Caco-2 (cell line): ENCODE measurements at regions not wholly inside any gene's neighbourhood (a gene's known extent, or its start where the extent isn't known, plus 50 kb on each side); places are given as distances from the start of the nearest gene placed in this dataset.

ENCODE experiments used
- BruUV-seq: library from RNA; stranded (reverse); fragments of 400-500 nt; replicated peaks from 2 replicates; lab custom pipeline; 2021; lab: Mats Ljungman, UMichigan
- CTCF ChIA-PET: fragments of 300-600 bp; sonication (Branson Sonifier 250); formaldehyde crosslinking; loops from one replicate; lab custom pipeline; 2022; ENCODE audit warnings: antibody characterized with exemption; lab: Charles Lee
- POLR2A ChIA-PET: fragments of 300-600 bp; sonication (Branson Sonifier 250); formaldehyde crosslinking; loops from one replicate; lab custom pipeline; 2022; ENCODE audit warnings: antibody characterized with exemption; lab: Charles Lee
- DNase-seq, 2 experiments: peaks; one replicate each; pipeline versions ENCODE4 v3.0.0 to v3.0.0-alpha.2; 2020 to 2022
- H3K27me3 ChIP-seq: replicated peaks from 2 replicates; pipeline ENCODE4 v1.6.0; 2011; ENCODE audit warnings: low read length; ENCODE audit not compliant: control insufficient read depth, insufficient read depth
- H3K36me3 ChIP-seq: 2 replicates; pipeline ENCODE4 v1.5.1; 2011; ENCODE audit warnings: low read length; ENCODE audit not compliant: control insufficient read depth, insufficient read depth
- H3K4me1 ChIP-seq: fragments of 250-450 bp; sonication (Bioruptor Pico); 2 replicates; pipeline ENCODE4 v1.5.1; 2020; ENCODE audit warnings: mild to moderate bottlenecking
- H3K4me3 ChIP-seq: 2 replicates; pipeline ENCODE4 v1.5.1; 2011; ENCODE audit warnings: low read depth, mild to moderate bottlenecking, control low read depth, low read length
- H3K9me3 ChIP-seq: fragments of 250-450 bp; sonication (Bioruptor Pico); 2 replicates; pipeline ENCODE4 v1.5.1; 2020; ENCODE audit warnings: mild to moderate bottlenecking, moderate library complexity
- H3K27ac Mint-ChIP-seq: one replicate; pipeline ENCODE4 v1.8.0; 2022; ENCODE audit warnings: mixed read lengths; ENCODE audit not compliant: unreplicated experiment
- H3K27me3 Mint-ChIP-seq: one replicate; pipeline ENCODE4 v1.8.0; 2022; ENCODE audit warnings: mixed read lengths; ENCODE audit not compliant: insufficient read depth, unreplicated experiment
- H3K36me3 Mint-ChIP-seq: one replicate; pipeline ENCODE4 v1.8.0; 2022; ENCODE audit warnings: mild to moderate bottlenecking, mixed read lengths; ENCODE audit not compliant: insufficient read depth, unreplicated experiment
- H3K4me1 Mint-ChIP-seq: one replicate; pipeline ENCODE4 v1.8.0; 2022; ENCODE audit warnings: low read depth, mixed read lengths; ENCODE audit not compliant: unreplicated experiment
- H3K4me3 Mint-ChIP-seq: one replicate; pipeline ENCODE4 v1.8.0; 2022; ENCODE audit warnings: mild to moderate bottlenecking, moderate library complexity, mixed read lengths; ENCODE audit not compliant: unreplicated experiment
- H3K9me3 Mint-ChIP-seq: one replicate; pipeline ENCODE4 v1.8.0; 2022; ENCODE audit warnings: mixed read lengths; ENCODE audit not compliant: unreplicated experiment
- CTCF ChIP-seq, 2 experiments: fragments of 200-600 bp in 1 of 2; IDR thresholded peaks; 1 replicate in 1 of 2; 2 replicates in 1 of 2; pipeline versions ENCODE4 v1.5.1 to v1.8.0; 2011 to 2022; ENCODE audit warnings: antibody characterized with exemption in 1 of 2, control low read depth in 1 of 2, inconsistent platforms in 1 of 2, low read depth in 1 of 2, low read length in 1 of 2, mild to moderate bottlenecking in 1 of 2, moderate library complexity in 1 of 2; ENCODE audit not compliant: insufficient read depth in 1 of 2, severe bottlenecking in 1 of 2, unreplicated experiment in 1 of 2
- intact Hi-C: fragments of 100-400 bp; cut with micrococcal nuclease; formaldehyde crosslinking; loops from one replicate; pipeline ENCODE4 v1.10.0; 2022; ENCODE audit not compliant: unreplicated experiment

GRCh38 chr4:188688956-188689355 is 549.7 kb downstream of the TRIML1 start:
- H3K36me3 ChIP-seq: no peaks in the 10 kb centered on the region
- H3K4me3 Mint-ChIP-seq: no peak overlapping the region
- intact Hi-C loops: no loop called here
- no peaks in the 10 kb centered on the region for H3K4me1 Mint-ChIP-seq
- H3K27me3 Mint-ChIP-seq: no peaks in the 10 kb centered on the region
- no peak overlapping the region for H3K27ac Mint-ChIP-seq
- ChIA-PET CTCF (no interaction called here), POLR2A (no interaction called here)
- no peaks in the 10 kb centered on the region for H3K9me3 ChIP-seq
- DNase-seq: no peak
- no peaks in the 10 kb centered on the region for H3K27me3 ChIP-seq
- no TSS peak for BruUV-seq
- no peaks in the 10 kb centered on the region for H3K9me3 Mint-ChIP-seq
- H3K4me1 ChIP-seq: no peaks in the 10 kb centered on the region
- H3K4me3 ChIP-seq: no peak overlapping the region
- H3K36me3 Mint-ChIP-seq: no peaks in the 10 kb centered on the region
- no peak for TF ChIP-seq CTCF (IDR thresholded peaks at IDR 0.05; ENCODE audit: insufficient read depth in 1 of 2, low read depth in 1 of 2, low read length in 1 of 2, severe bottlenecking in 1 of 2, unreplicated experiment in 1 of 2)

- DNase-seq: no peak
- no TSS peak for BruUV-seq
- ChIA-PET POLR2A (no interaction called here), CTCF (no interaction called here)
- Histone ChIP-seq H3K27me3 (no peaks in the 10 kb centered on the region), H3K36me3 (no peaks in the 10 kb centered on the region), H3K4me1 (no peaks in the 10 kb centered on the region), H3K9me3 (no peaks in the 10 kb centered on the region), H3K4me3 (no peak overlapping the region)
- H3K9me3 Mint-ChIP-seq: no peaks in the 10 kb centered on the region
- H3K4me3 Mint-ChIP-seq: no peak overlapping the region
- no peak overlapping the region for H3K27ac Mint-ChIP-seq
- no peak for TF ChIP-seq CTCF (IDR thresholded peaks at IDR 0.05; ENCODE audit: insufficient read depth in 1 of 2, low read depth in 1 of 2, low read length in 1 of 2, severe bottlenecking in 1 of 2, unreplicated experiment in 1 of 2)
- no peaks in the 10 kb centered on the region for H3K27me3 Mint-ChIP-seq
- no peaks in the 10 kb centered on the region for H3K36me3 Mint-ChIP-seq
- no peaks in the 10 kb centered on the region for H3K4me1 Mint-ChIP-seq
- intact Hi-C loops: no loop called here
These were observed 552.6 kb downstream of the TRIML1 start for GRCh38 chr4:188691811-188692210.

DNA sequence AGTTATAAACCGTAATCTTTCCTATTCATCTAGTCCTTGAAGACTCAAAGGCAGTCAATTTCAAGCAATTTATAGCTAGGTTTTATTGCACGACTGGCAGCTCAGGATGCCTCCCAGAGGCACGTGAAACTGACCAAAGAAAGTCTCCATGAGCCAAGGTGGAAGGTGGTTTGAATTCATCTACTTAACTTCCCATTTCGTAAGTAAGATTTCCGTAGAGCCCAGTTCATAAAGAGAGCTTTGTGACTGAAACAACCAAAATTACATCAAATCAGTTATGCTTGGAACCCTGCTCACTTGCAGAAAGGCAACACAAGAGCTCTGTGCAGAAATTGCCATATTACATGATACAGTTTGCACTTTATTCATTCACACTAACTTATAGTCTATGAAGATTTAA is 556.0 kb downstream of the TRIML1 start:
- Histone ChIP-seq H3K27me3 (no peaks in the 10 kb centered on the region), H3K4me1 (no peaks in the 10 kb centered on the region), H3K4me3 (no peak overlapping the region), H3K9me3 (no peaks in the 10 kb centered on the region), H3K36me3 (no peaks in the 10 kb centered on the region)
- H3K36me3 Mint-ChIP-seq: no peaks in the 10 kb centered on the region
- POLR2A ChIA-PET: no interaction called here
- no peak for DNase-seq
- no peak overlapping the region for H3K27ac Mint-ChIP-seq
- BruUV-seq: no TSS peak
- H3K9me3 Mint-ChIP-seq: no peaks in the 10 kb centered on the region
- CTCF ChIA-PET: no interaction called here
- no peak for TF ChIP-seq CTCF (IDR thresholded peaks at IDR 0.05; ENCODE audit: insufficient read depth in 1 of 2, low read depth in 1 of 2, low read length in 1 of 2, severe bottlenecking in 1 of 2, unreplicated experiment in 1 of 2)
- H3K4me1 Mint-ChIP-seq: no peaks in the 10 kb centered on the region
- no peaks in the 10 kb centered on the region for H3K27me3 Mint-ChIP-seq
- no peak overlapping the region for H3K4me3 Mint-ChIP-seq
- intact Hi-C loops: no loop called here
